SK-N-SH (cell line): ENCODE measurements at regions not wholly inside any gene's neighbourhood (a gene's known extent, or its start where the extent isn't known, plus 50 kb on each side); places are given as distances from the start of the nearest gene placed in this dataset.

Experiments used
- CTCF ChIA-PET: fragments of 300-600, 350-600 bp; formaldehyde crosslinking; extraction: SDS; loops from one replicate; lab custom pipeline; 2021; lab: Yijun Ruan, JAX
- POLR2A ChIA-PET: fragments of 350-600 bp; sonication (Branson Sonifier 250); formaldehyde crosslinking; extraction: SDS; loops from one replicate; lab custom pipeline; 2020; ENCODE audit warnings: antibody characterized with exemption, inconsistent platforms; lab: Yijun Ruan, JAX
- DNase-seq: peaks from one replicate; pipeline ENCODE4 v3.0.0; 2012
- H2AFZ ChIP-seq: fragments of 200-600 bp; sonication (generic); 2 replicates; pipeline ENCODE4 v1.8.1; 2016; ENCODE audit warnings: antibody characterized with exemption, mild to moderate bottlenecking, low read depth
- H3F3A ChIP-seq: fragments of 200-600 bp; sonication (generic); replicated peaks from 2 replicates; pipeline ENCODE3; 2016; ENCODE audit warnings: antibody characterized with exemption, mild to moderate bottlenecking; ENCODE audit not compliant: insufficient read depth
- H3K27ac ChIP-seq, 2 experiments: fragments of 200-500 bp in 1 of 2; fragments of 200-600 bp in 1 of 2; sonication (Bioruptor generic) in 1 of 2; sonication (generic), shearing (Covaris generic) in 1 of 2; 2 replicates each; pipeline versions ENCODE4 v1.5.1 to v1.6.1; 2014 to 2016; ENCODE audit warnings: low read depth in 2 of 2, inconsistent platforms in 1 of 2, low read length in 1 of 2, mild to moderate bottlenecking in 1 of 2, mixed read lengths in 1 of 2
- H3K27me3 ChIP-seq: fragments of 200-600 bp; sonication (generic), shearing (Covaris generic); 2 replicates; pipeline ENCODE4 v1.6.1; 2016; ENCODE audit warnings: mixed run types; ENCODE audit not compliant: insufficient read depth
- H3K36me3 ChIP-seq, 2 experiments: fragments of 200-500 bp in 1 of 2; fragments of 200-600 bp in 1 of 2; sonication (Bioruptor generic) in 1 of 2; sonication (generic) in 1 of 2; replicated peaks in 1 of 2; 2 replicates each; pipeline versions ENCODE3 to v1.5.1; 2014 to 2016; ENCODE audit warnings: low read length in 1 of 2, mild to moderate bottlenecking in 1 of 2; ENCODE audit not compliant: insufficient read depth in 2 of 2, control insufficient read depth in 1 of 2
- H3K4me1 ChIP-seq, 2 experiments: fragments of 200-500 bp in 1 of 2; fragments of 200-600 bp in 1 of 2; sonication (Bioruptor generic) in 1 of 2; sonication (generic), shearing (Covaris generic) in 1 of 2; 2 replicates each; pipeline versions ENCODE4 v1.5.1 to v1.6.1; 2014 to 2016; ENCODE audit warnings: low read depth in 1 of 2, low read length in 1 of 2, mixed run types in 1 of 2; ENCODE audit not compliant: insufficient read depth in 2 of 2, control insufficient read depth in 1 of 2
- H3K4me2 ChIP-seq: fragments of 200-600 bp; sonication (generic), shearing (Covaris generic); 2 replicates; pipeline ENCODE4 v1.6.1; 2017; ENCODE audit warnings: mixed run types
- H3K4me3 ChIP-seq, 2 experiments: fragments of 200-500 bp in 1 of 2; fragments of 200-600 bp in 1 of 2; sonication (Bioruptor generic) in 1 of 2; sonication (generic), shearing (Covaris generic) in 1 of 2; 2 replicates each; pipeline versions ENCODE4 v1.5.1 to v1.8.1; 2014 to 2016; ENCODE audit warnings: low read depth in 2 of 2, inconsistent platforms in 1 of 2, low read length in 1 of 2, mild to moderate bottlenecking in 1 of 2, mixed read lengths in 1 of 2, moderate library complexity in 1 of 2
- H3K79me2 ChIP-seq: fragments of 200-600 bp; sonication (generic); 2 replicates; pipeline ENCODE4 v1.8.1; 2017; ENCODE audit warnings: mild to moderate bottlenecking; ENCODE audit not compliant: insufficient read depth
- H3K9ac ChIP-seq: fragments of 200-600 bp; sonication (generic); 2 replicates; pipeline ENCODE4 v1.6.1; 2017; ENCODE audit warnings: mixed run types
- H3K9me2 ChIP-seq: fragments of 200-600 bp; sonication (generic); 2 replicates; pipeline ENCODE4 v1.6.1; 2017; ENCODE audit warnings: mixed run types
- H3K9me3 ChIP-seq: fragments of 200-600 bp; sonication (generic); 2 replicates; pipeline ENCODE4 v1.6.1; 2017; ENCODE audit warnings: mixed run types, mild to moderate bottlenecking, moderate library complexity
- H4K20me1 ChIP-seq: fragments of 200-600 bp; sonication (generic); 2 replicates; pipeline ENCODE4 v1.6.1; 2017; ENCODE audit warnings: mild to moderate bottlenecking, mixed run types; ENCODE audit not compliant: insufficient read depth
- CHD2 ChIP-seq: fragments of 150-350 bp; IDR thresholded peaks from 2 replicates; pipeline ENCODE4 v1.6.1; 2018; ENCODE audit warnings: low read length; ENCODE audit not compliant: partially characterized antibody
- ELF1 ChIP-seq: IDR thresholded peaks from 2 replicates; pipeline ENCODE4 v1.4.0; 2012
- EZH2phosphoT487 ChIP-seq: fragments of 200-600 bp; sonication (generic); IDR thresholded peaks from 2 replicates; pipeline ENCODE4 v1.6.1; 2017; ENCODE audit warnings: low read depth, mixed run types, mild to moderate bottlenecking, antibody characterized with exemption, moderate library complexity, borderline replicate concordance
- GATA2 ChIP-seq: sonication (generic); formaldehyde crosslinking; IDR thresholded peaks from 2 replicates; pipeline ENCODE4 v1.5.0; 2020; ENCODE audit warnings: mild to moderate bottlenecking, missing genetic modification reagents
- MEF2A ChIP-seq: IDR thresholded peaks from 2 replicates; pipeline ENCODE4 v1.4.0; 2012; ENCODE audit warnings: low read depth, borderline replicate concordance
- MXI1 ChIP-seq: IDR thresholded peaks from 2 replicates; pipeline ENCODE4 v1.6.1; 2012; ENCODE audit warnings: mild to moderate bottlenecking, low read depth, low read length, improper control_type of control experiment
- NFIC ChIP-seq: IDR thresholded peaks from 2 replicates; pipeline ENCODE4 v1.4.0; 2012; ENCODE audit warnings: borderline replicate concordance
- POLR2AphosphoS5 ChIP-seq: IDR thresholded peaks from 2 replicates; pipeline ENCODE4 v1.6.1; 2012; ENCODE audit warnings: low read depth, low read length
- RFX5 ChIP-seq: IDR thresholded peaks from 2 replicates; pipeline ENCODE4 v1.6.1; 2012; ENCODE audit warnings: mild to moderate bottlenecking, improper control_type of control experiment, low read length
- SMC3 ChIP-seq: IDR thresholded peaks from 2 replicates; pipeline ENCODE4 v1.6.1; 2012; ENCODE audit warnings: low read depth, low read length, improper control_type of control experiment
- YY1 ChIP-seq: IDR thresholded peaks from 2 replicates; pipeline ENCODE4 v1.4.0; 2012; ENCODE audit warnings: low read depth, mild to moderate bottlenecking
- WGBS: methylation state at CpG from one replicate; pipeline ENCODE4 v1.1.6; 2017; ENCODE audit warnings: low lambda C conversion rate; 5-methylcytosine and 5-hydroxymethylcytosine counted together
- TF ChIP-seq, protein P1 (sequence below): IDR thresholded peaks from 2 replicates; pipeline ENCODE4 v1.6.1; 2012; ENCODE audit warnings: mild to moderate bottlenecking, low read depth, low read length, moderate library complexity
- TF ChIP-seq, protein P2 (sequence below): IDR thresholded peaks from 2 replicates; pipeline ENCODE4 v1.4.0; 2012; ENCODE audit warnings: low read depth
- TF ChIP-seq, protein P3 (sequence below): IDR thresholded peaks from 2 replicates; pipeline ENCODE4 v1.4.0; 2012; ENCODE audit warnings: low read depth, borderline replicate concordance
- TF ChIP-seq, protein P4 (sequence below): fragments of 150-350 bp; IDR thresholded peaks from 2 replicates; pipeline ENCODE4 v1.6.1; 2017; ENCODE audit warnings: antibody characterized with exemption, low read length, low read depth, borderline replicate concordance

DNA sequence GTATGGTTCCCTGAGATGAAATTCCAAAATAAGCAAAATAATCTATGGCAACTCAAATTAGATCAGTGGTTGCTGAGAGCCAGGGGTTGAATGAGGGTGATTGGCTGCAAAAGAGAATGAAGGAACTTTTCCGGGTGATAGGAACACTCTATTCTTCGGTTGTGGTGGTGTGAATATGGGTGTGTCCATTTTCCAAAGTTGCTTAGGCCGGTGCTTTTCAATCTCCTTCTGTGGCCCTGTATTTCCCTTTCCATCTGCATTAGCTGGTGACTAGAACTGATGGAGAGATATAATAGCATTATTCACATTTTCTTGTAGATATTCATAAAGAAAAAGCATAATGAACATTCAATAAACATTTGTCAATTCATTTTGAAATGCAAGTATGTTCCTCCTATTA lies 382.9 kb downstream of the TFEC start (continued):
- no peak for TF ChIP-seq CHD2
- no peak for TF ChIP-seq RFX5
- TF ChIP-seq, protein P1, sequence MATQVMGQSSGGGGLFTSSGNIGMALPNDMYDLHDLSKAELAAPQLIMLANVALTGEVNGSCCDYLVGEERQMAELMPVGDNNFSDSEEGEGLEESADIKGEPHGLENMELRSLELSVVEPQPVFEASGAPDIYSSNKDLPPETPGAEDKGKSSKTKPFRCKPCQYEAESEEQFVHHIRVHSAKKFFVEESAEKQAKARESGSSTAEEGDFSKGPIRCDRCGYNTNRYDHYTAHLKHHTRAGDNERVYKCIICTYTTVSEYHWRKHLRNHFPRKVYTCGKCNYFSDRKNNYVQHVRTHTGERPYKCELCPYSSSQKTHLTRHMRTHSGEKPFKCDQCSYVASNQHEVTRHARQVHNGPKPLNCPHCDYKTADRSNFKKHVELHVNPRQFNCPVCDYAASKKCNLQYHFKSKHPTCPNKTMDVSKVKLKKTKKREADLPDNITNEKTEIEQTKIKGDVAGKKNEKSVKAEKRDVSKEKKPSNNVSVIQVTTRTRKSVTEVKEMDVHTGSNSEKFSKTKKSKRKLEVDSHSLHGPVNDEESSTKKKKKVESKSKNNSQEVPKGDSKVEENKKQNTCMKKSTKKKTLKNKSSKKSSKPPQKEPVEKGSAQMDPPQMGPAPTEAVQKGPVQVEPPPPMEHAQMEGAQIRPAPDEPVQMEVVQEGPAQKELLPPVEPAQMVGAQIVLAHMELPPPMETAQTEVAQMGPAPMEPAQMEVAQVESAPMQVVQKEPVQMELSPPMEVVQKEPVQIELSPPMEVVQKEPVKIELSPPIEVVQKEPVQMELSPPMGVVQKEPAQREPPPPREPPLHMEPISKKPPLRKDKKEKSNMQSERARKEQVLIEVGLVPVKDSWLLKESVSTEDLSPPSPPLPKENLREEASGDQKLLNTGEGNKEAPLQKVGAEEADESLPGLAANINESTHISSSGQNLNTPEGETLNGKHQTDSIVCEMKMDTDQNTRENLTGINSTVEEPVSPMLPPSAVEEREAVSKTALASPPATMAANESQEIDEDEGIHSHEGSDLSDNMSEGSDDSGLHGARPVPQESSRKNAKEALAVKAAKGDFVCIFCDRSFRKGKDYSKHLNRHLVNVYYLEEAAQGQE = no peak
- TF ChIP-seq, all 33 proteins: peak for 0

DNA sequence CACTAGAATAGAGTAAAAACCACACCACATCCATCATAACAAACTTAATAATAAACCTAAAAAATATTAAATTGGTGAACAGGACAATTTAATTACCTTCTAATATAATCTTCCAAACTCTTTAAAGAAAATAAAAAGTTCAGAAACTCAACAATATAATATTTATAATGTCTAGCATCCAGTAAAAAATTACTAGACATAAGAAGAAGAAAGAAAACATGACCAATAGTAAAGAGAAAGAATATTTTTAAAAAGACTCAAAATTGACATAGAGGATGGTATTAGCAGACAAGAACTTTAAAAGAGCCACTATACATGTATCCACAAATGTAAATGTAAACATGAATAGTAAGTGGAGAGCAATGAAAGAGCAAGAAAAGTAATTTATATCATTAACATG lies 388.4 kb downstream of the TFEC start:
- Histone ChIP-seq H3K36me3 (no peaks in the 10 kb centered on the region), H3K79me2 (no peaks in the 10 kb centered on the region), H4K20me1 (no peaks in the 10 kb centered on the region), H3K27ac (no peak overlapping the region), H3K4me2 (no peak overlapping the region), H3K27me3 (no peaks in the 10 kb centered on the region), H3K9me3 (no peaks in the 10 kb centered on the region), H3K4me3 (no peak overlapping the region), H3K4me1 (no peaks in the 10 kb centered on the region), H2AFZ (no peak overlapping the region), H3F3A (no peaks in the 10 kb centered on the region), H3K9ac (no peak overlapping the region), H3K9me2 (no peaks in the 10 kb centered on the region)
- CTCF ChIA-PET = no interaction called here
- POLR2A ChIA-PET = no interaction called here
- no peak for DNase-seq
- no peak for TF ChIP-seq SMC3
- no peak for TF ChIP-seq GATA2 (CRISPR knock-in tag)

DNA sequence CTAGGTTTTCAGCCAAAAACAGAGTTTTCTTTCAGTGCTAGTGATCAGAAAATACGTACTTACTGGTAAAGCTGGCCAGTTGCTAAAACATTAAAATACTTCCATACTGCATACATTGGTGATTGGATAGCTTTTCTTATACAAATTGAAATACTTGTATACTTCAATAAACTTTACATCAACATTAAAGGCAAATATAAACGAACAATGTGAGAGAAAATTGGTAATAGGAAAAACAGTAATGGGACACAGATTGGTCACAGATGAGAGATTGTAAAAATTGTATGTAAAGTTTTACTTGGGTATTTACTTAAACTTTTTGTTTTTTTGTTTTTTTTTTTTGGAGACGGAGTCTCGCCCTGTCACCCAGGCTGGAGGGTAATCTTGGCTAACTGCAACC lies 391.7 kb downstream of the TFEC start:
- H2AFZ ChIP-seq = no peak overlapping the region
- POLR2A ChIA-PET = no interaction called here
- no peak overlapping the region for H3K9ac ChIP-seq
- no peak for DNase-seq
- H3K9me3 ChIP-seq = no peaks in the 10 kb centered on the region
- H3K4me2 ChIP-seq = no peak overlapping the region
- no peaks in the 10 kb centered on the region for H4K20me1 ChIP-seq
- H3K27me3 ChIP-seq = no peaks in the 10 kb centered on the region
- no peaks in the 10 kb centered on the region for H3K4me1 ChIP-seq
- no peaks in the 10 kb centered on the region for H3K9me2 ChIP-seq
- H3K4me3 ChIP-seq = no peak overlapping the region
- no peak overlapping the region for H3K27ac ChIP-seq
- no peaks in the 10 kb centered on the region for H3K79me2 ChIP-seq
- CTCF ChIA-PET = no interaction called here
- no peaks in the 10 kb centered on the region for H3K36me3 ChIP-seq
- no peaks in the 10 kb centered on the region for H3F3A ChIP-seq
- WGBS = 7% methylated on average over 4 of the region's 4 CpGs
- TF ChIP-seq ELF1 = no peak
- TF ChIP-seq POLR2AphosphoS5 = no peak
- TF ChIP-seq NFIC = no peak
- no peak for TF ChIP-seq MXI1
- TF ChIP-seq, protein P2, sequence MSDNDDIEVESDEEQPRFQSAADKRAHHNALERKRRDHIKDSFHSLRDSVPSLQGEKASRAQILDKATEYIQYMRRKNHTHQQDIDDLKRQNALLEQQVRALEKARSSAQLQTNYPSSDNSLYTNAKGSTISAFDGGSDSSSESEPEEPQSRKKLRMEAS = no peak
- no peak for TF ChIP-seq RFX5
- TF ChIP-seq, protein P3, sequence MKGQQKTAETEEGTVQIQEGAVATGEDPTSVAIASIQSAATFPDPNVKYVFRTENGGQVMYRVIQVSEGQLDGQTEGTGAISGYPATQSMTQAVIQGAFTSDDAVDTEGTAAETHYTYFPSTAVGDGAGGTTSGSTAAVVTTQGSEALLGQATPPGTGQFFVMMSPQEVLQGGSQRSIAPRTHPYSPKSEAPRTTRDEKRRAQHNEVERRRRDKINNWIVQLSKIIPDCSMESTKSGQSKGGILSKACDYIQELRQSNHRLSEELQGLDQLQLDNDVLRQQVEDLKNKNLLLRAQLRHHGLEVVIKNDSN = no peak
- TF ChIP-seq, protein P4, sequence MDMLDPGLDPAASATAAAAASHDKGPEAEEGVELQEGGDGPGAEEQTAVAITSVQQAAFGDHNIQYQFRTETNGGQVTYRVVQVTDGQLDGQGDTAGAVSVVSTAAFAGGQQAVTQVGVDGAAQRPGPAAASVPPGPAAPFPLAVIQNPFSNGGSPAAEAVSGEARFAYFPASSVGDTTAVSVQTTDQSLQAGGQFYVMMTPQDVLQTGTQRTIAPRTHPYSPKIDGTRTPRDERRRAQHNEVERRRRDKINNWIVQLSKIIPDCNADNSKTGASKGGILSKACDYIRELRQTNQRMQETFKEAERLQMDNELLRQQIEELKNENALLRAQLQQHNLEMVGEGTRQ = no peak
- no peak for TF ChIP-seq MEF2A
- TF ChIP-seq YY1 = no peak
- no peak for TF ChIP-seq CHD2
- TF ChIP-seq, protein P1 = no peak
- TF ChIP-seq EZH2phosphoT487 = no peak
